GM19351 (cell line): ENCODE measurements at regions not wholly inside any gene's neighbourhood (a gene's known extent, or its start where the extent isn't known, plus 50 kb on each side); places are given as distances from the start of the nearest gene placed in this dataset.
"Not testable (repeated sequence)": the region's sequence is repeated elsewhere in the genome, so short reads cannot be mapped to it uniquely, and the experiment has no call there.

ENCODE experiments used
- ATAC-seq: cut with Tn5 transposase; IDR thresholded peaks from one replicate; pipeline ENCODE4 v1.9.1; 2021; ENCODE audit warnings: mild to moderate bottlenecking, moderate library complexity; ENCODE audit not compliant: unreplicated experiment

DNA sequence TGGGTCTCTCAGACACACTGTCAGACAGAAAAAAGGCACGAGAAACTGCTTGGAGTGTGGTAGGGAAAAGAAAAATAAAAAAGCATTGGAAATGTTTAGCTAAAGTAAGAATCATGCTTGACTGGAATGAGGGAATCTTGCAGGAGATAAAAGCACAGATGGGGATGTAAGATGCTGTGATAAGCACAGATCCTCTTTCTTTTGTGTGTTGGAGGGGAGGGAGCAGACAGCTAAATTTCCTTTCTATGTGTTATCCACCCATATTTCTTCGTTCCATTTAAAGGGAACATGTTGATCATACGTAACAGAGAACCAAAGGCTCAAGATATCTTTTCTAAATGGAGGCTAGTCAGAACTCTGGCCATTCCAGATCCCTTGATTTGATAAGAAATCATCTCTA lies 614.0 kb upstream of the LCORL start:
- no peak for ATAC-seq

DNA sequence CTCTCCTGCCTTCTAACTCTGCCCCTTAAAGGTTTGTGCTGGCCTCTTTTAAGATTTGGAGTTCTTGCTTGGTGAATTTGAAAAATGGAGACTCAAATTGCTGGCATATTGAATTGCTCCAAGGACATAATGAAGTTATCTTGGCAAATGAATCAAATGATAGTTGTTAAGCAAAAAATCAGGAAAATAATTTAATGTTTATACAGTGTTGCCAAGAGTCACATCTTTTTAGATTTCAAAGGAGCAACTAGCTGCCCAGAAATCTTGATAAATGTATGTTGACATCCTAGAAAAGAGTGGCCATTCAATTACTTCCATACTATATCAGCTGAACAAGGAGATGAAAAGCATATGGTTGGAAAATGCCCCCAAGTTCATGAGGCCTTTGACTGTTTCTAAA lies 610.0 kb upstream of the LCORL start:
- ATAC-seq: no peak

- no peak for ATAC-seq
Observed at GRCh38 chr4:18630218-18631110, 608.9 kb upstream of the LCORL start.

GRCh38 chr4:18627447-18628005 lies 606.0 kb upstream of the LCORL start:
- ATAC-seq: no peak

GRCh38 chr4:18626996-18627395 lies 605.4 kb upstream of the LCORL start:
- no peak for ATAC-seq

DNA sequence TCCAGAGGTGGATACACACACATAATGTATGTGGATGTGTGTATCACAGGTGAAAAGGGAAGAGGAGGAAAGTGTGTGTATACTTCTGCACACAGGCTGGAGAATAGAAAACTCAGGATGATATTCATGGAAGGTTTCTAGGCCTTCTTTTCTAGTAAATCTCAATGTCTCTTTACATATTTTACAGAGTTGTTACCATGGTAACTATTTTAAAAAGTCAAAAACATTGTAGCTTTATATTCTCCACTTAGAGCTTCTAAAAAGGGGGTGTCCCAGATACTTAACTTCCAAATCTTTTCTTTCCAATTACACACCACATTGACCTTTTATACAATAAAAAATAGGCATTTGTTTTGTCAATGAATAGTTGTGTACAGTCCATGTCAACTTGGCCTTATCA lies 604.8 kb upstream of the LCORL start:
- ATAC-seq: no peak

GRCh38 chr4:18621186-18621585 lies 599.6 kb upstream of the LCORL start:
- no peak for ATAC-seq

- no peak for ATAC-seq
Observed at GRCh38 chr4:18616720-18617119, 595.2 kb upstream of the LCORL start.

- ATAC-seq: no peak
Observed at GRCh38 chr4:18611026-18611425, 589.5 kb upstream of the LCORL start.

DNA sequence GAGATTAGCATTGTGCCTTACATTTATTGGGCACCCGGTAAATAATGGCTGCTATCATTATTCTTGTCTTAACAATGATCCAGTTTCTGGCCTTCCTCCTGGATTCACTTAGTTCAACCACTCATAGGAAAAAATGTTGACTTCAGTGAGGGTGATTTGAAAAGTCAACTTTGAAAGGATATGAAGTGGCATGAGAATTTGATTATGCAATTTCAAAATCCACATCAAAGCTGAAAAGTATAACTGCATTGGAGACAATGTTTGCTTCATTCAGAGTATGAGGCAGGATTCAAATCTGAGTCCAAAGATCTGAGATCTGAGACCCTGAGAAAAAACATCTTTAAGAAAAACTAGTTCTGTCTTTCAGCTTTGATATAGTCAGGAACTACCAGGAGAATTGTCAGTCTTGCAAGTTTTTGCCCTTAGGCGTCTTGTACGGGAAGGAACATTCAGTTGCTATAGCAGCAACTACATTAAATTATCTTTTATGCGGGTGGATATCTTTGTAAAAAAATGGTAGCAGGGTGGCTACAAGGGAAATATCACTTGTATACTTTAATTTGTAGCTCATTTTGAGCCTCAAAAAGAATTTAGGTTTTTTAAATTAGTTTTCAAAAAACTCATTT lies 587.5 kb upstream of the LCORL start:
- no peak for ATAC-seq

- not testable (repeated sequence) for ATAC-seq
Observed at GRCh38 chr4:18602610-18603009, 581.1 kb upstream of the LCORL start.

GRCh38 chr4:18593297-18594002 lies 571.9 kb upstream of the LCORL start:
- ATAC-seq: peak; percentile 87

- ATAC-seq: no peak
Observed at GRCh38 chr4:18582841-18583240, 561.3 kb upstream of the LCORL start.

DNA sequence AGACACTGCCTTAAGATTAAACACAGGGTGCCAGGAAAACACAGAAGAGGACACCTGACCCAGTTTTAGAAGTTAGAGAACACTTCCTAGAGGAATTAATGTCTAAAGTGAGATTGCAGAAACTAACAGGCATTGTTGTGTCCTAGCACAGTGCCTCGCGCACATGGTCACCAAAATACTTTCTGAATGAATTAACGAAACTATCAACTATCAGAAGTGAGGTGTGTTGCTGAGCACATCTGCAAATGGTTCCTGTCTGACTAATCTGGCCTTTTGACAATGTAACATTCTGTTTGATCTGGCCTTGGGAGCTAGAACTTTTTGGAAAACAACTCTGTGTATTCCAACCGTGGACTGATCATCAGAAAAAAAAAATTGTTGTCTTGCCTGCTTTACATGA lies 556.8 kb upstream of the LCORL start:
- peak; percentile 79 for ATAC-seq

DNA sequence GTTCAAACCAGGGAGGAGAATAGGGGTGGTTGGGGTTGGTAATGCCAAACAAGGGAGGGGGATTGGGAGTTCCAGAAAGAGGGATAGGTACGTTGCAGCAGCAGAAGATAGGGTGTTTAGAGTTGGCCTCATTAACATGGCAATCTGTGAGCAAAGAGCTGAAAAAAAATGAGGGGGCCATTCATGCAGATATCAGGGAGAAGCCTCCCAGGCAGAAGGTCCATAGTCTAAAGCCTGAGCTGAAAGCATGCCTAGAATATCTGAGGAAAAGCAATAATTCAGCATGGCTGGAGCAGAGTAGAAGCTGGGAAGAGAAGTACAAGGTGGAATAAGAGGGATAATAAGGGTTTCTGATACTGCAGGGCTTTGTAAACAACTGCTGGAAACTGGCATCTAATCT lies 550.9 kb upstream of the LCORL start:
- ATAC-seq: no peak

GRCh38 chr4:18571301-18571761 lies 549.8 kb upstream of the LCORL start:
- ATAC-seq: no peak

- no peak for ATAC-seq
Observed at GRCh38 chr4:18570370-18570769, 548.8 kb upstream of the LCORL start.

- no peak for ATAC-seq
Observed at GRCh38 chr4:18568600-18568999, 547.0 kb upstream of the LCORL start.

DNA sequence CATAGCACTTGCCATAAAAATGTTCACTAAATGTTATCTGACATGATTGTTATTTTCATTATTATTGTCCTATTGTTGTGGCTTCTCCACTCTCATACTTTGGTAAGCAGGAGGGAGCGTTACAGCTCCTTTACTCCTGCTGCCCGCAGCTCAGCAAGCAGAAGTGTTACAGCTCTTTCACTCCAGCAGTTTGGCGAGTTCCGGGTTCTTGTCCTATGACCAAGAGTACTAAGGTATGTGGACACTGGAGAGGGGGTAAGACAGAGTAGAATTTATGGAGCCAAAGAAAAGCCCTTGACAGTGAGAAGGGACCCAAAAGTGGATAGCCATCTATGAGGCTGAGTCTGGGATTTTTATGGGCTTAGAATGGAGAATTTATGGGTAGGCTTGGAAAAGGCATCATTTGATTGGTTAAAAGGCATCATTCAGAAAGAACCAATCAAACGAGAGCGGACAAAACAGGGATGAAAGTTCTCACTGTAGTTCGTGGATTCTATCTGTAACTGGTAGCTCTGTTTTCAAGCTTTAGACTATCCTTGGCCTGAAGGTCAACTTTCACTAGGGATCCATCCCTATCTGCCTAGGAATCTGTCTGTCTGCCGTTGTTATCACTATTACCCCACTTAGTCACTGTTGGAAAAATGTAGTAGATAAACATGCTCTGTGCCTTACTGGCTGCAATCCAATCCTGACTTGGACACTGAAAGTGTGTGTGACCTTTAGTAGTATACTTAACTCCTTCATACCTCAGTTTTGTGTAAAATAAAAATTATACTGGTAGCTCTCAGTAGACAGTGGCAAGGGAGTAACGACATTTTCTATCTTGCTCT lies 545.6 kb upstream of the LCORL start:
- no peak for ATAC-seq

- no peak for ATAC-seq
Observed at GRCh38 chr4:18559492-18559891, 537.9 kb upstream of the LCORL start.
